OCI-LY1 (cell line): ENCODE measurements at regions not wholly inside any gene's neighbourhood (a gene's known extent, or its start where the extent isn't known, plus 50 kb on each side); places are given as distances from the start of the nearest gene placed in this dataset.

Experiments
- CTCF ChIP-seq: fragments of 200-600 bp; sonication (generic), shearing (Covaris generic); IDR thresholded peaks from 2 replicates; pipeline ENCODE4 v1.5.1; 2017; ENCODE audit warnings: mild to moderate bottlenecking, antibody characterized with exemption, low read length, moderate library complexity, mixed read lengths
- EZH2 ChIP-seq: fragments of 200-600 bp; sonication (generic), shearing (Covaris generic); IDR thresholded peaks from 2 replicates; pipeline ENCODE4 v1.8.0; 2017; ENCODE audit warnings: borderline replicate concordance, mixed run types, mild to moderate bottlenecking, antibody characterized with exemption, low read length, moderate library complexity, mixed read lengths

GRCh38 chr5:62178258-62178657 is 127.7 kb upstream of the KIF2A start:
- TF ChIP-seq CTCF (no peak), EZH2 (no peak)
